Fibroblast of villous mesenchyme (primary cell): ENCODE measurements at regions not wholly inside any gene's neighbourhood (a gene's known extent, or its start where the extent isn't known, plus 50 kb on each side); places are given as distances from the start of the nearest gene placed in this dataset.
"Not testable (repeated sequence)": the region's sequence is repeated elsewhere in the genome, so short reads cannot be mapped to it uniquely, and the experiment has no call there.

Experiments
- DNase-seq: peaks from one replicate; pipeline ENCODE4 v3.0.0-alpha.2; 2010; ENCODE audit warnings: low read depth
- H3K4me3 ChIP-seq: 2 replicates; pipeline ENCODE4 v1.5.1; 2011; ENCODE audit warnings: low read depth, mild to moderate bottlenecking, low read length
- TF ChIP-seq, protein P1 (sequence below): IDR thresholded peaks from 2 replicates; pipeline ENCODE4 v1.5.1; 2012; ENCODE audit warnings: low read depth, mild to moderate bottlenecking, low read length; ENCODE audit not compliant: insufficient read depth

DNA sequence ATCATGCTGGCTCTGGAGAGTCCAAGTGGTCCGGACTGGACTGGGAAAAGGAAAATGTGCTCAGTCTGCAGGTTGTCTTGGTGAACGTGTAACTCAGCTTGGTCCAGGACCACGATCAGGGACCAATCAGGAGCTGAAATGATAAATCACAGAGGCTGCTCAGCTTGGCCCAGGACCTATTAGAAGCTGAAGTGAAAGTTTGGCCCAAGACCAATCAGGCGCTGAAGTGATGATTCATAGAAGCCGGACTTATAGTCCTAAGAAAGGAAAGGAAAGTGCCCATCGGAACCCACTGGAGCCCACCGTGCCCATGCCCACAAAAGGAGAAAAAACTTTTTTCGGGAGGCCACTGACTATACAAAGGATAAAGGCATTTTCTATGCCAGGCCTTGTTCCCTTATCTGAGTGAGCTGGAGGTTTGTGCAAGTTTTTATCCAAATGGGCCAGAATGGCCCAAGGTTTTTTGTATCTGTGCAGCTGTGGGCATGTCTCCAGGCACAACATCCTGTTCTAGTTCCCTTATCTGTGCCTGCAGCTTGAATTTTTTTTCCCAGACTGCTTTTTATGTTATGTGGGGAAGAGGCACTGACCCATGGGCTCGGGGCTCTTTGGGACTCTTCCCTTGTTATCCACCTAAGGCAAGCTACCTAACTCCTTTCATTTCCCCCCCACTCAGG, 194.4 kb downstream of the FAM133A start:
- no peak for DNase-seq
- no peak overlapping the region for H3K4me3 ChIP-seq
- TF ChIP-seq, protein P1, sequence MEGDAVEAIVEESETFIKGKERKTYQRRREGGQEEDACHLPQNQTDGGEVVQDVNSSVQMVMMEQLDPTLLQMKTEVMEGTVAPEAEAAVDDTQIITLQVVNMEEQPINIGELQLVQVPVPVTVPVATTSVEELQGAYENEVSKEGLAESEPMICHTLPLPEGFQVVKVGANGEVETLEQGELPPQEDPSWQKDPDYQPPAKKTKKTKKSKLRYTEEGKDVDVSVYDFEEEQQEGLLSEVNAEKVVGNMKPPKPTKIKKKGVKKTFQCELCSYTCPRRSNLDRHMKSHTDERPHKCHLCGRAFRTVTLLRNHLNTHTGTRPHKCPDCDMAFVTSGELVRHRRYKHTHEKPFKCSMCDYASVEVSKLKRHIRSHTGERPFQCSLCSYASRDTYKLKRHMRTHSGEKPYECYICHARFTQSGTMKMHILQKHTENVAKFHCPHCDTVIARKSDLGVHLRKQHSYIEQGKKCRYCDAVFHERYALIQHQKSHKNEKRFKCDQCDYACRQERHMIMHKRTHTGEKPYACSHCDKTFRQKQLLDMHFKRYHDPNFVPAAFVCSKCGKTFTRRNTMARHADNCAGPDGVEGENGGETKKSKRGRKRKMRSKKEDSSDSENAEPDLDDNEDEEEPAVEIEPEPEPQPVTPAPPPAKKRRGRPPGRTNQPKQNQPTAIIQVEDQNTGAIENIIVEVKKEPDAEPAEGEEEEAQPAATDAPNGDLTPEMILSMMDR, result no peak

DNA sequence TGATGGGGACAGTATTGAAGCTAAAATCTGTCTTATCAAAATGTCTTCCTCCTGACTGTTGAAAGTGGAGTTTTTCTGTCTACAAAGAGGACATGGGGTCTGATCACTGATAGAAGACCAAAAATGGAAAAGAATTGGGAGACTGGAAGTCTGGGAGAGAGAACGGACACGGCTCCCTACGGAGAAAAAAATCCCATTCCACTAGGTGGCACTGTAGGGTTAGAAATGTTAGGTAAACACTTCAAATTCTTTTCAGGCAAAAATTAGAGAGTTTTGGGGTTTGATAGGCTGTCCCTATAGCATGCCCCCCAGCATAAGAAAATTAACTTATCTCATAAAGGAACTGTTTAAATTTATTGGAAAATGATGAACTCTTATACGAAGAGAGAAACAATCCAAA, 200.5 kb downstream of the FAM133A start:
- DNase-seq, result peak; percentile 8
- H3K4me3 ChIP-seq, result no peak overlapping the region
- TF ChIP-seq, protein P1, result peak; percentile 26

DNA sequence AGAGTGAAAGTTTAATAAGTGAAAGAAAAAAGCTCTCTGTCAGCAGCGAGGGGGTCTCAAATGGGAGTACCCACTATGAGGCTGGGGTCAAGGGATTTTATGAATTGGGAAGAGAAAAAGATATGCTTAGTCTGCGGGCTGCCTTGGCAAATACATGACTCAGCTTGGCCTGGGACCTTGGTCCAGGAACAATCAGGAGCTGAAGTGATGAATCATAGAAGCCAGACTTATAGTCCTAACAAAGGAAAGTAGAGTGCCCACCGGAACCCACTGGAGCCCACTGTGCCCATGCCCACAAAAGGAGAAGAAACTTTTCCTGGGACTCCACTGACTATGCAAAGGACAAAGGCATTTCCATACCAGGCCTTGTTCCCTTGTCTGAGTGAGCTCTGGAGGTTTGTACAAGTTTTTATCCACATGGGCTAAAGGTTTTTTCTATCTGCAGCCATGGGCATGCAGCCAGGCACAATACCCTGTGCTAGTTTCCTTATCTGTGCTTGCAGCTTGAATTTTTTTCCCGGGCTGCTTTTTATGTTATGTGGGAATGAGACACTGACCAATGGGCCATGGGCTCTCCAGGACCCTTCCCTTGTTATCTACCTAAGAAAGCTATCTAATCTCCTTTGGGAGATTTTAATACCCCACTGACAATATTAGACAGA, 201.7 kb downstream of the FAM133A start:
- no peak overlapping the region for H3K4me3 ChIP-seq
- TF ChIP-seq, protein P1, result no peak
- no peak for DNase-seq

GRCh38 chrX:93921041-93921440, 247.0 kb downstream of the FAM133A start:
- not testable (repeated sequence) for DNase-seq, H3K4me3 ChIP-seq

GRCh38 chrX:93932471-93933220, 258.6 kb downstream of the FAM133A start:
- H3K4me3 ChIP-seq, result no peak overlapping the region
- peak; percentile 57 for DNase-seq
- TF ChIP-seq, protein P1, result no peak

DNA sequence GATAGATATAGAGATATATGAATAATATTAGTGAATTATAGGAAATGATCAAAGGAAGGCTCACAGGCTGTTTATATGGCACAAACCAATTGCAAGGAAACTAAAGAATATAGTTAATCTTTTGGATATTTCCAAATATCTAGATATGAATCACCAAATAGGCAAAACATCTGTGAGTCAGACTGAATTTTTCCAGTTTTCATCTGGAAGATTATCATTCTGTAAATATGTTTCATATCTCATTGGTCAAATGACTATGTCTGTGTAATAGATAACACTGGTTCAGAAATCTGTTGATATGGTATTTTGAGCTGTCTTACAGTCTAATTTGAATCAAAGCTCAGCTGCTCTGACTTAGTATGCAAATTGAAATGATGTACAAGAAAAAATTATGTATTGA, 303.6 kb downstream of the FAM133A start:
- H3K4me3 ChIP-seq, result no peak overlapping the region
- TF ChIP-seq, protein P1, result no peak
- DNase-seq, result peak; percentile 1

DNA sequence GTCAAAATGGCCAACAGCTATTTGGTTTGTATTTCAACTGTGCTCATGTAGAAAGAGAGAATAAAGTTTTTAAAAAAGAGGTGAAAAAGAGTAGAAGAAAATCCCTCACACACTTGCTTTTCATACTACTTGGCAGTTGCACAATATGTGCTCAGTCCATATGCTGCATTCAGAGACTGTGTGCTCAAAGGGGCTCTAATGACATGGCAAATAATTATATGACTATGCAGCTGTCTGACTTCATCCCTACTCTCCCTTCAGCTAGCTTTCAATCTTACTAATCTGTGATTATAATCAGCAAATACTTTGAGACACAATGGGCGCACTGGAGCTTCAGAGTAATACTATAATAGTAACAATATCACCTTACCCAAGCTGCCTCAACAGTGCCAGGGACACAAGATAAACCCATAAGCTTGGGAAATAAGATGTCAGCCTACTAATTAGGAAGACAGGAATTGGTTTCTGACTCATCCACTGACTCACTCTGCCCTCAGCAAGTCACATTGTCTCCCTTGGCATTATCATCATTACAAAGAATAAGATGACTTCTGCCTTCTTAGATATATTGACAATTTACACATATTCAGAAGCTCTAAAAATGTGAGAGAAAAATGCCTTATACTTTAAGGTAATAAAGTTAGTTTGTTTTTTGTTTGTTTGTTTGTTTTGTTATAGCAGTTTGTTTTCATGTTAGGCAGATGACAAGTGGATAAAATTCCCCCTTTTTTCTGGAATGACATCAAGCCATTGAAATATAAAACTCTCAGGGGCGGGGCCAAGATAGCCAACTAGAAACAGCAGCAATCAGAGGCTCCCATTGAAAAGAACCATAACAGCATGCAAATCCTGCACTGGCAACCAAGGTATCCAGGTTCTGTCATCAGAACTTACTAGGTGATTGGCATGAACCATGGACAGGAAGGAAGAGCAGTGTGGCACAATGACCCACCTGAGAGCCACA, 311.6 kb downstream of the FAM133A start:
- TF ChIP-seq, protein P1, result no peak
- H3K4me3 ChIP-seq, result no peak overlapping the region
- peak; percentile 0 for DNase-seq
